NCI-H2171 treated with DMSO at 0.1 percent for 48 hours (cell line): ENCODE measurements at regions not wholly inside any gene's neighbourhood (a gene's known extent, or its start where the extent isn't known, plus 50 kb on each side); places are given as distances from the start of the nearest gene placed in this dataset.
A peak's percentile ranks its signal among the peaks of the same experiment; 100 is the strongest.

Experiments used
- DNase-seq: peaks from one replicate; lab custom pipeline; 2025; lab: John Stamatoyannopoulos, UW

GRCh38 chr12:41981758-41982157 is 162.9 kb downstream of the GXYLT1 start:
- DNase-seq = no peak

DNA sequence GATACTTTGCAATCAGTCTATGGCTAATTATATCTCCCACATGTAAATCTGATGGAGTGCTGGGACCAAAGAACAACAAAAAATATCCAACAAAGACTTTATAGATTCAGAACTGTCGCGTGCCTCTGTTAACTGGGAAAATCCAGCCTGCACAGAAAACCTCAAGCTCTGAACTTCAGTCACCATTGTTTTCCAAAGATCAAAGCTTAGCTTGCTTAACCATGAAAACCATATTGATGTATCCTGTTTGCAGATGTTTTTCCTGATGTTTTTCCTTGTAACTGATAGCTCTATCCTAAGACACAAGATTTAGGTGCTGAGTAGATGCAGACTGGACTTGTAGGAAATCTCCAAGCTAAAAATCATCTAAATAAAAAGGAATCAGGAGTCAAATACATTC is 163.7 kb downstream of the GXYLT1 start:
- no peak for DNase-seq

- DNase-seq = no peak
Measured at GRCh38 chr12:41980390-41980789, 164.3 kb downstream of the GXYLT1 start.

DNA sequence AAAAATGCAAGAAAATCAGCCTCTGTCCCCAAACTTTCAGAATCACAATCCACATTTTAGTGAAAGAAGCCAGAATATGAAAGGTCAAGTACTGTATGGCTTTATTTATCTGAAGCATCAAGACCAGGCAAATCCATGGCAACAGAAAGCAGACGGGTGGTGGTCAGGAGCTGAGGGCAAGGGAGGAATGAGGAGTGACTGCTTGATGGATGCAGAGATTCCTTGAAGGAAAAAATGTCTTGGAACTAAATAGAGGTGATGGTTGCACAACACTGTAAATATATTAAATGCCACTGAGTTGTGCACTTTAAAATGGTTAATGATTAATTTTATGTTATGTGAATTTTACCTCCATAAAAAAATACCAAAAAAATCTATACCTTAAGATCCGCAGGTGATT is 165.1 kb downstream of the GXYLT1 start:
- DNase-seq = no peak

GRCh38 chr12:41972598-41972997 is 172.1 kb downstream of the GXYLT1 start:
- DNase-seq = no peak

DNA sequence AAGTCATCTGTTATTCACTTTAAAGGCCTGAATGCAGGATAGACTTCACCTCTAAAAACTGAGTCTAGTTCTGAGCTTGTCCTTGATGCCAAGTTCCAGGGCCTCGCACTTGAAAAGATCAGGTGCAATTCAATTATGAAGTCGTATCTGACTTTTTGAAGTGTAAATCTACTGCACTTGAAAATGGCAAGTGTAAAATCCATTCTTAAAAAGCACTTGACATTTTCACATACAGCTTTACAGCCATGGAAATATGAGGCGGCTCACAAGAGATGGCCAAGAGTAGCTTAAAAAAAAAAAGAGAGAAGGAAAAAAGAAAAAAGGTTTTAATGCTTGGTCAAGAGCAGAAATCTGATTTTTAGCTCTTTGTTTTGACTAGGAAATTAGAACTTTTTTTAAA is 172.5 kb downstream of the GXYLT1 start:
- no peak for DNase-seq

GRCh38 chr12:41970744-41971143 is 173.9 kb downstream of the GXYLT1 start:
- no peak for DNase-seq

DNA sequence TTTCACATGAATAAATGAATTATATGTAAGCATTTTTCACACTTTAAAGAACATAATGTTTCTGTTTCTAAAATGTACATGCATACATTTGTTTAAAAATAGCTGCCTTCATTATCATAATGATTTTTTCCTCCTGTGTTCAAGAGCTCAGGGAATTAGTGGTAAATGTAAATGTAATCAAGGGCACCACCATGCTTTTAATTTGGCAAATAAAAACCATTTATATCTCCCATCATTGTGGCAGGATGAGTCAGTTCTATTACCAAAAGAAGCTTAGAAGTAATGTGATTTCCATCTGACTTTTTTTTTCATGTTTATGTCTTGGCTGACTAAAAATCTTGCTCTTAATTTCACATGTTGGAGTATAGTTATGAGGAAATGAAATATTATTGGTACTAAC is 176.1 kb downstream of the GXYLT1 start:
- DNase-seq = no peak

DNA sequence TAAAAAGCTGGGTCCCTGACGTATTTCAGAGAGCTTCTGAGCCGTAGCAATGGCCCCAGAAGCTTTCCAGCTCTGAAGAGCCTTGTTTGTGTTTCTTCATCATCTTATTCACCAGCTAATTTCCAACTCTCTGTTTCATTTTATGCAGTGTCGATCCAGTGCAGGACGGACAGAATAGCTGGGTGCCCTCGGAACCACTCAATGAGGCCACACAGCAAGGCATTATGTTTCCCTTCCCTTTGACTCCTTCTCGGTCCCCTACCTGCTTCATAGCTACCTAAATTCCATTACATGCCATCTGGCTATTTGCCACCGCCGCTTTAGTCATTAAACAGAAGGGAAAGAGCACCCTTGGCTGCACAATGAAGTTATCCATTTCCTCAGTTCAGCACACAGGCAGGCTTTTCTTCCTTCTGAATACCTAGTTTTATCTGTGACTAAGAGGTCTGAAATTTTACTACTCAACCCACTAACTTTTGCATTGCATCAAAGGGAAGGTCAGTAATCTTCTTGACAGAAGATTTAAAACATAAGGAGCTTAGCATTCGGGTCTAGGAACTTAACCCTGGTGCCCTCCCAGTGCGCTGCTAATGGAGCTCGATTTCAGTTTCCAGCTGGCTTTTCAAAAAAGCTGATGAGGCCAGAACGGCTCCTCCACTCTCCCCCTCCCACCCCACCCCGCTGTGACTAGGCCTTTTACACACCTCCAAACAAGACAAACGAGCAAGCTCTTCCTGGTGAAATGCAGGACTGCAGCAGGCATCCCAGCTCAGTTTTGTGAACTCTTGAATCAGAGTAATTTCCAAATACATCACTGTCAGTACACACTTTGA is 176.8 kb downstream of the GXYLT1 start:
- DNase-seq = peak; percentile 87

- no peak for DNase-seq
Measured at GRCh38 chr12:41966916-41967315, 177.8 kb downstream of the GXYLT1 start.

DNA sequence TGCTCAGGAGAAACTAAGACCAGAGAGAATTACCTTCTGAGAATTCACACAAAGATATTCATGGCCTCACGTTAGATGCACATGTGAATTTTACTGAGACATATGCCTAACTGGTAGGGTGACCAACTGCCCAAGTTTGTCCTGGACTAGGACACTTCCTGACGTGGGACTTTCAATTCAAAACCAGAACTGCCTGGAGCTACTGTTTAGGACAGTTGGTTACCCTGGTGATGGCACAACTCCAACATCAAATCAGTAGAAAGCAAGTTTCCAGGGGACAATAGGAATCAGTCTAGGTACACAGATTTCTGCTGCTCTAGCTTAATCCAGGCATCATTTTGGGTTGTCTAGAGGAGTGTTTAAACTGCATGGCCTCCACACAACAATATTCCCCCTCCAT is 178.7 kb downstream of the GXYLT1 start:
- DNase-seq = no peak

DNA sequence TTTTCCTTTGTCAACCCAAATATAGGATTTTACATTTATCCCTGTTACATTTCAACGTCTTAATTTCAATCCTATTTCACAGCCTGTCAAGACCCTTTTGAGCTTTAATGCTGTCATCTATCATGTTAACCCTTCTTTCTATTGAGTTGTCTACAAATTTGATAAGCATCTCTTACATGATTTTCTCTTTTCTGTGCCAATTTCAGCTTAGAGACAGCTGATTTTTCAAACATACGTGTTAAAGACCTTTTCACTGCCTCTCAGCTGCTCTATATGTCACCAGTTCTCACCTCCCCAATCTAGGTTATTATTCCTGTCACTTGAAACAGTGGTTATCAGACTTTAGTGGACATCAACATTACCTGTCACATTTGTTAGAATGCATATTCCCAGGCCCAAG is 181.3 kb downstream of the GXYLT1 start:
- no peak for DNase-seq

DNA sequence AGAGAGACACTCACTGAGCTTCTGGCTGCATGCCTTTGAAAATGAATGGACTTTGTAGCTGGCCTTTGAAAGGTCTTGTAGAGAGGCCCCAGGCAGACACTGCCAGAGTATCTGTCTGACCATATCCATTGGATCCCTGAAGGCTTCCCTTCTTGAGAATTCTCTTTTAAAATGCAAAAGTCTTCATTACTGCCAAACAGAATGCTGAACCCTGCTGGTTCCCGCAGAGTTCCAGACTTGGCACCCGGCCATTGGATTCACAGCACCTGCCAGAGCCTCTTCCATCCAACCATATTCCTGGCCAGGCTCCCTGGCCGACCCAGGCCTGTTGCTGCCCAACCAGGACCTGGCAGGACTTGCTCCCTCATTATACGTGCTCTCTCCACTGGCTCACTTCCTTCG is 182.5 kb downstream of the GXYLT1 start:
- no peak for DNase-seq

GRCh38 chr12:41959271-41959670 is 185.4 kb downstream of the GXYLT1 start:
- DNase-seq = no peak

GRCh38 chr12:41956353-41956752 is 188.3 kb downstream of the GXYLT1 start:
- DNase-seq = no peak

DNA sequence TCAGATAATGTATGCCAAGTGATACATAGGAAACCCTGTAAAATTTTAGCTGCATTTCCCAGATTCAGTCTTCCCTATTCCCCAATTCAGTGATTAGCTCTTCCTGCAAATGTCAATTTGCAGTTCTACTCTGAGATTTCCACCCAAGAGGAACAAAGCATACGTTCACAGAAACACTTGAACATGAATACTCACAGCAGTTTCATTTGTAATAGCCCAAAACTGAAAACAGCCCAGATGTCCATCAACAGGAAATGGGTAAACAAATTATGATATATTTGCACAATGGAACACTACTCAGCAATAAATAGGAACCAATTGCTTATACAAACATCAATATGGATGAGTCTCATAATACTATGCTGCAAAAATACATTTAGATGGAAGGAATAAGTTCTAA is 194.2 kb downstream of the GXYLT1 start:
- DNase-seq = no peak

- DNase-seq = no peak
Measured at GRCh38 chr12:41946106-41946505, 198.6 kb downstream of the GXYLT1 start.

GRCh38 chr12:41944216-41944615 is 200.5 kb downstream of the GXYLT1 start:
- DNase-seq = no peak

DNA sequence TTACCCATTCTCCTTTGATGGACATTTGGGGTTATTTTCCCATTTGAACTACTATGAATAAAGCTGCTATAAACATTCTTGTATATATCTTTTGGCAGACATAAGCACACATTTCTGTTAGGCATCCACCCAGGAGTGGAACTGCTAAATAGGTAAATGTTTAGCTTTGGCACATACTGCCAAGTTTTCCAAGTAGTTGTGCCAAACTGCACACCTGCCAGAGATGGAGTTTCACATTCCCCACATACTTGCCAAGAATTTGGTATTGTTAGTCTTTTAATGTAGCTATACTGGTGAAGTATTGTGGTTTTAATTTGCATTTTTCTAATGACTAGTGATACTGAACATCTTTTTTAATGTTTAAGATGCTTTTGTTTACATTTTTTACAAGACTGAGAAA is 201.0 kb downstream of the GXYLT1 start:
- DNase-seq = no peak

- peak; percentile 18 for DNase-seq
Measured at GRCh38 chr12:41942354-41942753, 202.3 kb downstream of the GXYLT1 start.

DNA sequence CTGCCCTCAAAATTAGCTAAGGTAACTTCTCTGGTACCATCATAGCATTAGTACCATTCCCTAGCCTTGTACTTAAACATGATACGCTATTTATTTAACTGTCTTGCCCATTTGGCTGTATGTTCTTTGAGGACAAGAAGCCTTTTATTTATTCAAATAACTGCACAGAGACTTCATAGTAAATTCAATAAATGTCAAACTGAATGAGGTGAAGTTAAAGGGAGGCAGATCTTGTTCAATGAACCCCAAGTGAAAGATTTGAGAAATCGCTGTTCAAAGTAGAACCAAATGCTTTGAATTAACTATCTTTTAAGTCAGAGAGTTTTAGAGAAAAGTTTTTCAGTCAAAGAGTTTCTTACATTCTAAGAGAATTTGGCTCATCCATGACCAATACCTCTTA is 203.6 kb downstream of the GXYLT1 start:
- DNase-seq = no peak

DNA sequence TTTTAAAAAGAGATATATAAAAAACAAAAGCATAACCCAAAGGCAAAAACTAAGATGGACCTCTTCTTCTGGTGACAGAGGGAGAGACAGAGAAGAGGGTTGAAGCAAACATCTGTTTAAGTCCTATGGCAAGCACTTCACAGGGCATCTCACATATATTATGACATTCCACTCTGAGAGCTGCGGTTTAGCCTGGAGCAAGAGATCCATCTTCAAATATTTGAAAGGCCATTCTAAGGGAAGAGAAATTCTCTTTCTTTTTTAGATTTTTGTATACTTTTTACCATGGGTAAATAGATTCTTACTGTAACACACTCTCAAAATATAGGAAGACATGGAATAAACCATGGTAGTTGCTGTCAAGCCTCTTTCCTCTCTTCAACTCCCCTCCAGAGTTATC is 204.1 kb downstream of the GXYLT1 start:
- DNase-seq = no peak

GRCh38 chr12:41936333-41936732 is 208.3 kb downstream of the GXYLT1 start:
- no peak for DNase-seq

- no peak for DNase-seq
Measured at GRCh38 chr12:41935911-41936310, 208.8 kb downstream of the GXYLT1 start.
